Hepatocyte (in vitro differentiated cells): ENCODE measurements at regions not wholly inside any gene's neighbourhood (a gene's known extent, or its start where the extent isn't known, plus 50 kb on each side); places are given as distances from the start of the nearest gene placed in this dataset.

ENCODE experiments used
- CTCF ChIP-seq: fragments of 200-600 bp; sonication (generic); IDR thresholded peaks from 2 replicates; pipeline ENCODE4 v1.5.1; 2016; ENCODE audit warnings: antibody characterized with exemption, mild to moderate bottlenecking; ENCODE audit not compliant: poor library complexity
- EZH2 ChIP-seq: fragments of 200-600 bp; sonication (generic); IDR thresholded peaks from 2 replicates; pipeline ENCODE4 v1.6.1; 2016; ENCODE audit warnings: antibody characterized with exemption, mild to moderate bottlenecking, borderline replicate concordance
- EZH2phosphoT487 ChIP-seq: fragments of 200-600 bp; sonication (generic); IDR thresholded peaks from one replicate; pipeline ENCODE4 v1.6.1; 2018; ENCODE audit warnings: antibody characterized with exemption, mild to moderate bottlenecking, low read depth, moderate library complexity; ENCODE audit not compliant: unreplicated experiment, severe bottlenecking

- TF ChIP-seq CTCF (no peak), EZH2phosphoT487 (no peak), EZH2 (no peak)
Observed at GRCh38 chr3:139100821-139101220, 56.1 kb upstream of the PRR23C start.
